Lower leg skin (tissue), 4 donors: ENCODE measurements at regions not wholly inside any gene's neighbourhood (a gene's known extent, or its start where the extent isn't known, plus 50 kb on each side); places are given as distances from the start of the nearest gene placed in this dataset.

ENCODE experiments used
- DNase-seq, 2 donors: peaks; one replicate each; pipeline ENCODE4 v3.0.0-alpha.2; 2019; ENCODE audit warnings: low spot score in 2 of 2
- H3K4me3 ChIP-seq: fragments of 200-600 bp; sonication (generic); 2 replicates; pipeline ENCODE4 v1.5.1; 2017; ENCODE audit warnings: mild to moderate bottlenecking, low read depth; ENCODE audit not compliant: poor library complexity, severe bottlenecking
- POLR2A ChIP-seq, 2 donors: fragments of 450-650 bp; IDR thresholded peaks; one replicate each; pipeline ENCODE4 v1.6.1; 2016 to 2017; ENCODE audit warnings: antibody characterized with exemption in 2 of 2, mild to moderate bottlenecking in 1 of 2, moderate library complexity in 1 of 2
- WGBS, 2 donors: methylation state at CpG; one replicate each; pipeline ENCODE4 v1.1.5; 2018; 5-methylcytosine and 5-hydroxymethylcytosine counted together
- intact Hi-C: fragments of 100-400 bp; cut with DNase I; formaldehyde crosslinking; loops from one replicate; pipeline ENCODE4 v1.15.0; 2023; ENCODE audit warnings: low total_unique reads
- TF ChIP-seq, protein P1 (sequence below), 3 donors: fragments of 450-650 bp; IDR thresholded peaks; one replicate each; pipeline ENCODE4 v1.5.1; 2016; ENCODE audit warnings: antibody characterized with exemption in 3 of 3, mild to moderate bottlenecking in 3 of 3, moderate library complexity in 2 of 3

DNA sequence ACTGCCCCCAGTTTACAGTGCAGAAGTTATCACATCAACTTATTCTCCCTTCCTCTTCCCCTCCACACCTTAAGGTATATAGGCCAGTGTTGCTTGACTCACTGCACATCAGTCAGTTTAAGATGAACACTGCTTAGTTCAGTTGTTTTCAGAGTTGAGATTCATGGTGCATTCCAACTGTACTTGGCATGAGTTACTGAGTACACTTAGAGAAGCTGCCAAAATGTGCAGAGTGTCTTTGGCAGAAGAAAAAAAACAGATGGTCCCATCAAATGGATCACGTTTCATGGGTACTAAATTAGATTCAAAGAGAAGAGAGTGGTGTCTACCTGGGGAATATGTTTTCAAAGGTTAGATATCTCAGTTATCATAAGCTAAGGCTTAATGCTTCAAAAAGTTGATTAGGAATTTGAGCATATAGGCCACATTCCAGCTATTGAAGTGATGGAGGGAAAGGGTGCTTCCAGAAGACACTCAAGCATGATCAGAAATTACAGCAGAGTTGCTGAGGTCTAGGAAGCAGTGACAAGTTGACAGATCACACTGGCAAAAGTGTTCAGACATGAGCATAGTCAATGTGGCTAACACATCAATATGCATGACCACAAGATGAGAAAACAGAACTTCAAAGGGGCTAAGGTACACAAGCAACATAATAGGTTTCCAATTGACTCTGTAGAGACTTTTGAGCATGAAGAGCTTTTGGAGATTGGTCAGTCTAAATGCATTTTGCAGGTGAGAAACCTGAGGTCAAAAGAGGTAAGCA lies 579.2 kb upstream of the CELF2 start:
- TF ChIP-seq POLR2A (IDR thresholded peaks at IDR 0.05), result no peak
- TF ChIP-seq, protein P1, sequence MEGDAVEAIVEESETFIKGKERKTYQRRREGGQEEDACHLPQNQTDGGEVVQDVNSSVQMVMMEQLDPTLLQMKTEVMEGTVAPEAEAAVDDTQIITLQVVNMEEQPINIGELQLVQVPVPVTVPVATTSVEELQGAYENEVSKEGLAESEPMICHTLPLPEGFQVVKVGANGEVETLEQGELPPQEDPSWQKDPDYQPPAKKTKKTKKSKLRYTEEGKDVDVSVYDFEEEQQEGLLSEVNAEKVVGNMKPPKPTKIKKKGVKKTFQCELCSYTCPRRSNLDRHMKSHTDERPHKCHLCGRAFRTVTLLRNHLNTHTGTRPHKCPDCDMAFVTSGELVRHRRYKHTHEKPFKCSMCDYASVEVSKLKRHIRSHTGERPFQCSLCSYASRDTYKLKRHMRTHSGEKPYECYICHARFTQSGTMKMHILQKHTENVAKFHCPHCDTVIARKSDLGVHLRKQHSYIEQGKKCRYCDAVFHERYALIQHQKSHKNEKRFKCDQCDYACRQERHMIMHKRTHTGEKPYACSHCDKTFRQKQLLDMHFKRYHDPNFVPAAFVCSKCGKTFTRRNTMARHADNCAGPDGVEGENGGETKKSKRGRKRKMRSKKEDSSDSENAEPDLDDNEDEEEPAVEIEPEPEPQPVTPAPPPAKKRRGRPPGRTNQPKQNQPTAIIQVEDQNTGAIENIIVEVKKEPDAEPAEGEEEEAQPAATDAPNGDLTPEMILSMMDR (IDR thresholded peaks at IDR 0.05), result no peak
- WGBS, 2 donors, result 12 to 42% methylated on average over 1 of the region's 1 CpG
- intact Hi-C loops, result no loop called here
- no peak overlapping the region for H3K4me3 ChIP-seq
- no peak for DNase-seq

DNA sequence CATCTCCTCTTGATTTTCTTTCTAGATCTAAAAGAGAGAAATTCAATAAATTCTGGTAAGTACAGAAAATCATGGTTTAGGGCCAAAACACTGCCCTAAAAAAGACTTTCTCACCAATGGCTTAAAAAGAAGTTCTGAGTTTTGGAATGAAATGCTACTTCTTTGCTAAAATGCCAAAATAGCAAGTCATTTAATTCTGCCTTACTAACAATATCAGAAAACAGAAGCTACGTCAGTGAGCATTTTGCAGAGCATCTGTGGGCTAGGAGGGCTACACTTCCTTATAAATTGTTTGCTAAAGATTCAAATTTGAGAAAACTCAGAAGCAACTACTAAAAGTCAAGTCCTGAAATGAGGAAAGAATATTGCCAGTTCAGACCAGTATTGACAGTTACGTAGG lies 560.8 kb upstream of the CELF2 start:
- DNase-seq, result no peak
- intact Hi-C loops, result no loop called here
- 91 to 94% methylated on average over 2 of the region's 2 CpGs for WGBS, 2 donors

DNA sequence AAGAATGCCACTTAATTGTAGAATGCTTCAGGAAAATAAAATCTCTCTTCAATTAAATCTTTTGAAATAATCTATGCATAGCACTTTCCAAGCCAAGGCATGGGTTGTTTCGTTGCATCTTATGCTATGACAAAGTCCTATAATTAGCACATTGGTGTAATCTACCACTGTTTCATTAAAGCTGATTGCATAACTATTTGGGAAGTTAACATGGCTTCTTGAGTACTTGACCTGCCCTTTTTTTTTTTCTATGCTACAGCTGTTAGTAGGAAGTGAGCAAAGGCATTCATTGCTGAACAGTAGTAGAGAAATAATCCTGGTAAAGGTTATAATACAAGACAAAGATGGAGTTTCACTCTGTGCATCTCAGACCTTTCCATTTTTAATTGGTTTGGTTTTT lies 557.2 kb upstream of the CELF2 start:
- WGBS, 2 donors, result 46% methylated on average over 1 of the region's 1 CpG
- intact Hi-C loops, result no loop called here
- no peak for DNase-seq
- TF ChIP-seq, protein P1 (IDR thresholded peaks at IDR 0.05), result no peak
- TF ChIP-seq POLR2A (IDR thresholded peaks at IDR 0.05), result no peak
- no peak overlapping the region for H3K4me3 ChIP-seq

More for the DNA sequence above, 560.8 kb upstream of the CELF2 start:
- TF ChIP-seq, protein P1 (IDR thresholded peaks at IDR 0.05), result no peak
- no peak for TF ChIP-seq POLR2A (IDR thresholded peaks at IDR 0.05)
- H3K4me3 ChIP-seq, result no peak overlapping the region

DNA sequence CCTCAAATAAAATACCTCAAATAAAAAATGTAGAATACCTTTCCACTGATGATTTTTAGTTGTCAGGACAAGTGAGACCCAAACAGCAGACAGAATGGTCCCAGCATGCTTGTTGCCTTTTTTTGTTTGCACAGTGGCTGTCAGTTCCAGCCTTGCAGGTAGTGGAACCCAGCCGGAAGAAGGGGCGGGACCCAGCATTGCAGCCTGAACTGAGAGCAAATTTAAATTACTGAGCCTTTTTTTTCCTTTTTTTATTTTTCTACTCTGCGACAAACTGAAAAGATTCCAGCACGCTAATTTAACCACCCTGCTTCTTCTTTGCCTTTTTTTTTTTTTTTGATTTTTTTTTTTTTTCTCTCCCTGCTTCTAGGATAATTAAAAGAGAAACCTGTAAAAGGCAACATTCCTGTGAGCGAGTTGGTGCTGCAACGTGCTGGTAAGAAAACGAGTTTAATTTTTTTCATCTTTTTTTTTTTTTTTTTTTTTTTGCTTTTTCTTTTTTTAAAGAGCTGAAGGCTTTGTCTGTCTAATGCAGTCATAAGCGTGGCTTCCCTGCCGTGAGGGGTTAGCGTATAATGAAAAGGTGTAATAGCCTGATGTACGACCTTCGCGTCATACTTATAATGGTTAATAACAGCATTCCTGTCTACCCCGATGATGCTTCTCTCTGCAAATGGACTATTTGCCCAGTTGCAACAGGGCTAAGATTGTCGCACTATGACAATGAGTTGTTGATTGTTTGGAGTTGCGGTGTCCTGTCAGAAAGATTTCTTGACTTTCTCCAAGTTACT lies 555.3 kb upstream of the CELF2 start:
- WGBS, 2 donors, result 47 to 49% methylated on average over 16 of the region's 16 CpGs
- DNase-seq, result no peak
- intact Hi-C loops, result no loop called here
- TF ChIP-seq, protein P1 (IDR thresholded peaks at IDR 0.05), result no peak
- TF ChIP-seq POLR2A (IDR thresholded peaks at IDR 0.05), result no peak
- no peak overlapping the region for H3K4me3 ChIP-seq

DNA sequence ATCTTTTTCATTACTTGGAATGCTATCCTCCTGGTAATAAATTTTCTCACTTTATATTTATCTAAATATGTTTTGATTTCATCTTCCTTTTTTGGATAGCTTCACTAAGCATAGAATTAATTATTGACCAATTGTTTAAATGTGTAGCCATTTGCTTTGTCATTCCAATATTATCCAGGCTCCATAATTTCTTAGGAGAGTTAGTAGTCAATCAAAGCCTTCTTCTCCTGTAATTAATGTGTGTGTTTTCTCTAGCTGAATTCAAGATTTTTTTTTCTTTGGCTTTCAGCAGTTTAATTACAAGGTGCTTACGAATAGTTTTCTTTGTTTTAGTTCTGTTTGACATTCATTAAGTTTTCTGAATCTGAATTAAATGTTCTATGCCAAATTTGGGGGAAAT lies 545.9 kb upstream of the CELF2 start:
- no peak for DNase-seq
- 88 to 96% methylated on average over 1 of the region's 1 CpG for WGBS, 2 donors
- H3K4me3 ChIP-seq, result no peak overlapping the region
- intact Hi-C loops, result no loop called here
- TF ChIP-seq, protein P1 (IDR thresholded peaks at IDR 0.05), result no peak
- TF ChIP-seq POLR2A (IDR thresholded peaks at IDR 0.05), result no peak
